Cardiac fibroblast (primary cell): ENCODE measurements at regions not wholly inside any gene's neighbourhood (a gene's known extent, or its start where the extent isn't known, plus 50 kb on each side); places are given as distances from the start of the nearest gene placed in this dataset.

ENCODE experiments used
- DNase-seq, 2 donors: peaks; one replicate each; pipeline versions ENCODE4 v3.0.0 to v3.0.0-alpha.2; 2010; ENCODE audit warnings: low read depth in 2 of 2
- H3K4me3 ChIP-seq, 2 donors: replicated peaks in 1 of 2; 1 replicate in 1 of 2; 2 replicates in 1 of 2; pipeline ENCODE4 v1.5.1; 2011; ENCODE audit warnings: low read depth in 2 of 2, low read length in 2 of 2, mild to moderate bottlenecking in 2 of 2, moderate library complexity in 1 of 2
- TF ChIP-seq, protein P1 (sequence below): IDR thresholded peaks from one replicate; pipeline ENCODE4 v1.5.1; 2011; ENCODE audit warnings: low read depth, mild to moderate bottlenecking, low read length, inconsistent platforms

DNA sequence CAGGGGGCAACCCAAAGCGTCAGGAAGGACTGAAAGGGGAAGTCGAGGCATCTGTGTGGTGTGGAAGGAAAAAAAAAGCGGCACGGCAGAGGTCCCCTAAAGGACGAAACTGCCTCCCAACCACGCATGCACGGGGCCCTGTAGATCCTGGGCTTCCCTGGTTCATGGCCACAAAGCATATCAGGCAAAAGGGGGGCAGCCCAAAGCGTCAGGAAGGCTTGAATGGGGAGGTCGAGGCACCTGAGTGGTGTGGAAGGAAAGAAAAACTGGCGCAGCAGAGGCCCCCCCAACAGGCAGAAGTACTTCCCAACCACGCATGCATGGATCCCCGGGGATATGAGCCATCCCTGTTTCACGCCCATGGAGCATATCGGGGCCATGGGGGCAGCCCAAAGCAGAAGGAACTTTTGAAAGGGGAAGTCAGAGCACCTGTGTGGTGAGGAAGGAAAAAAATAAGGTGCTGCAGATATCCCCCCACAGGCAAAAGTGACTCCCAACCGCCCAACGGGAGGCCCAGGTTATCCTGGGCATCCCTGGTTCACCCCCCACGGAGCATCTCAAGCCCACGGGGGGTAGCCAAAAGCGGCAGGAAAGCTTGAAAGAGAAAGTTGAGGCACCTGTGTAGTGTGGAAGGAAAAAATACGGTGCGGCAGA, 581.2 kb downstream of the ALG10 start:
- DNase-seq = no peak
- TF ChIP-seq, protein P1, sequence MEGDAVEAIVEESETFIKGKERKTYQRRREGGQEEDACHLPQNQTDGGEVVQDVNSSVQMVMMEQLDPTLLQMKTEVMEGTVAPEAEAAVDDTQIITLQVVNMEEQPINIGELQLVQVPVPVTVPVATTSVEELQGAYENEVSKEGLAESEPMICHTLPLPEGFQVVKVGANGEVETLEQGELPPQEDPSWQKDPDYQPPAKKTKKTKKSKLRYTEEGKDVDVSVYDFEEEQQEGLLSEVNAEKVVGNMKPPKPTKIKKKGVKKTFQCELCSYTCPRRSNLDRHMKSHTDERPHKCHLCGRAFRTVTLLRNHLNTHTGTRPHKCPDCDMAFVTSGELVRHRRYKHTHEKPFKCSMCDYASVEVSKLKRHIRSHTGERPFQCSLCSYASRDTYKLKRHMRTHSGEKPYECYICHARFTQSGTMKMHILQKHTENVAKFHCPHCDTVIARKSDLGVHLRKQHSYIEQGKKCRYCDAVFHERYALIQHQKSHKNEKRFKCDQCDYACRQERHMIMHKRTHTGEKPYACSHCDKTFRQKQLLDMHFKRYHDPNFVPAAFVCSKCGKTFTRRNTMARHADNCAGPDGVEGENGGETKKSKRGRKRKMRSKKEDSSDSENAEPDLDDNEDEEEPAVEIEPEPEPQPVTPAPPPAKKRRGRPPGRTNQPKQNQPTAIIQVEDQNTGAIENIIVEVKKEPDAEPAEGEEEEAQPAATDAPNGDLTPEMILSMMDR = no peak
- H3K4me3 ChIP-seq = no peak overlapping the region

DNA sequence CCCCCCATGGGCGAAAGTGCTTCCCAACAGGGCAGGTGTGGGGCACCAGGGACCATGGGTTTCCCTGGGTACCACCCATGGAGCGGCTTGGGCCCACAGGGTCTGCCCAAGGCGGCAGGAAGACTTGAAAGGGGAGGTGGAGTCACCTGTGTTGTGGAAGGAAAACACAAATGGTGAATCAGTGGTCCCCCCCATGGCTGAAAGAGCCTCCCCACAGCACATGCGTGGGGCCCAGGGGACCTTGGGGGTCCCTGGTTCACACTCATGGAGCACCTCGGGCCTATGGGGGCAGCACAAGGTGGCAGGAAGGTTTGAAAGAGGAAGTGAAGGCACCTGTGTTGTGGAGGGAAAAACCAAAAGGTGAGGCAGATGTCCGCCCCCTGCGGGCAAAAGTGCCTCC, 581.9 kb downstream of the ALG10 start:
- TF ChIP-seq, protein P1 = no peak
- no peak for DNase-seq
- no peak overlapping the region for H3K4me3 ChIP-seq

DNA sequence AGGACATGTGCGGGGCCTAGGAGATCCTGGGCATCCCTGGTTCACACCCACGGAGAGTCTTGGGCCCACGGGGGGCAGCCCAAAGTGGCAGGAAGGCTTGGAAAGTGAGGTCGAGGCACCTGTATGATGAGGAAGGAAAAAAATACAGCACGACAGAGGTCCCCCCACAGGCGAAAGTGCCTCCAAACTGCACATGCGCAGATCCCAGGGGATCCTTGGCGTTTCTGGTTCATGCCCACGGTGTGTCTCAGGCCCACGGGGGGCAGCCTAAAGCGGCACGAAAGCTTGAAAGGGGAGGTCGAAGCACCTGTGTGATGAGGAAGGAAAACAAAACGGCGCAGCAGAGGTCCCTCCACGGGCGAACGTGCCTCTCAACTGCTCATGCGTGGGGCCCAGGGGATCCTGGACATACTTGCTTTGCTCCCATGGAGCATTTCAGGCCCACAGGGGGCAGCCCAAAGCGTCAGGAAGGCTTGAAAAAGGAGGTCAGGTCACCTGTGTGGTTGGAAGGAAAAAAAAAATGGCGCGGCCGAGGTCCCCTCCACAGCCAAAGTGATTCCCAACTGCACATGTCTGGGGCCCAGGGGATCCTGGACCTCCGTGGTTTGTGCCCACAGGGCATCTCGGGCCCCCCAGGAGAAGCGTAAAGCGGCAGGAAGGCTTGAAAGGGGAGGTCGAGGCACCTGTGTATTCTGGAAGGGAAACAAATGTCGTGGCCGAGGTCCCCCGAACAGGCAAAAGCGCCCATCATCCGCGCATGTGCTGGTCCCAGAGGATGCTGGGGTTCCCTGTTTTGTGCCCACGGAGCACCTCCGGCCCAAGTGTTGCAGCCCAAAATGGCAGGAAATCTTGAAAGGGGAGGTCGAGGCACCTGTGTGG, 582.6 kb downstream of the ALG10 start:
- H3K4me3 ChIP-seq = no peak overlapping the region
- DNase-seq = no peak
- TF ChIP-seq, protein P1 = no peak

DNA sequence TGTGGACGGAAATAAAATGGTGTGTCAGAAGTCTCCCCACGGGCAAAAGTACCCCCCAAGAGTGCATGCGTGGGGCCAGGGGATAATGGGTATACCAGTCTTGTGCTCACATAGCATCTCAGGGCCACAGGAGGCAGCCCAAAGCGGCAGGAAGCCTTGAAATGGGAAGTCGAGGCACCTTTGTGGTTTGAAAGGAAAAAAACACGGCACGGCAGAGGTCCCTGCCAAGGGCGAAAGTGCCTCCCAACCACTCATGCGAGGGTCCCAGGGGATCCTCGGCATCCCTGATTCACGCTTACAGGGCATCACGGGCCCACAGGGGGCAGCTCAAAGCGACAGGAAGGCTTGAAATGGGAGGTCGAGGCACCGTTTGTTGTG, 583.2 kb downstream of the ALG10 start:
- no peak overlapping the region for H3K4me3 ChIP-seq
- DNase-seq = no peak
- TF ChIP-seq, protein P1 = no peak

DNA sequence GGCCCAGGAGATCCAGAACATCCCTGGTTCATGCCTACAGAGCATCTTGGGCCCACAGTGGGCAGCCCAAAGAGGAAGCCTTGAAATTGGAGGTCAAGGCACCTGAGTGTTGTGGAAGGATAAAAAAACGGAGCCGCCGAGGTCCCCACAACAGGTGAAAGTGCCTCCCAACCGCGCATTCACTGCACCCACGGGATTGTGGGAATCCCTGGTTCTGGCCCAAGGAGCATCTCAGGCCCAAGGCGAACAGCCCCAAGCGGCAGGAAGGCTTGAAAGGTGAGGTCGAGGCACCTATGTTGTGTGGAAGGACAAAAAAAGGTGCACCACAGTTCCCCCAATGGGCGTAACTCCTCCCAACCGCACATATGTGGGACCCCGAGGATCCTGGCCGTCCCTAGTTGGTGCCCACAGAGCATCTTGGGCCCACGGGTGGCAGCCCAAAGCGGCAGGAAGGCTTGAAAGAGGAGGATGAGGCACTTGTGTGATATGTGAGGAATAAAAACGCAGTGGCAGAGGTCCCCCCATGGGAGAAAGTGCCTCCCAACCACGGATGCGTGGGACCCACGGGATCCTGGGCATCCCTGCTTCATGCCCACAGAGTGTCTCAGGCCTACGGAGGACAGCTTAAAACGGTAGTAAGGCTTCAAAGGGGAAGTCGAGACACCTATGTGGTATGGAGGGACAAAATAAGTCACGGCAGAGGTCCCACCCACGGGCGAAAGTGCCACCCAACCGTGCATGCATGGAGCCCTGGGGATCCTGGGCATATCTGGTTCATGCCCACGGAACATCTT, 583.9 kb downstream of the ALG10 start:
- H3K4me3 ChIP-seq = no peak overlapping the region
- TF ChIP-seq, protein P1 = no peak
- no peak for DNase-seq

DNA sequence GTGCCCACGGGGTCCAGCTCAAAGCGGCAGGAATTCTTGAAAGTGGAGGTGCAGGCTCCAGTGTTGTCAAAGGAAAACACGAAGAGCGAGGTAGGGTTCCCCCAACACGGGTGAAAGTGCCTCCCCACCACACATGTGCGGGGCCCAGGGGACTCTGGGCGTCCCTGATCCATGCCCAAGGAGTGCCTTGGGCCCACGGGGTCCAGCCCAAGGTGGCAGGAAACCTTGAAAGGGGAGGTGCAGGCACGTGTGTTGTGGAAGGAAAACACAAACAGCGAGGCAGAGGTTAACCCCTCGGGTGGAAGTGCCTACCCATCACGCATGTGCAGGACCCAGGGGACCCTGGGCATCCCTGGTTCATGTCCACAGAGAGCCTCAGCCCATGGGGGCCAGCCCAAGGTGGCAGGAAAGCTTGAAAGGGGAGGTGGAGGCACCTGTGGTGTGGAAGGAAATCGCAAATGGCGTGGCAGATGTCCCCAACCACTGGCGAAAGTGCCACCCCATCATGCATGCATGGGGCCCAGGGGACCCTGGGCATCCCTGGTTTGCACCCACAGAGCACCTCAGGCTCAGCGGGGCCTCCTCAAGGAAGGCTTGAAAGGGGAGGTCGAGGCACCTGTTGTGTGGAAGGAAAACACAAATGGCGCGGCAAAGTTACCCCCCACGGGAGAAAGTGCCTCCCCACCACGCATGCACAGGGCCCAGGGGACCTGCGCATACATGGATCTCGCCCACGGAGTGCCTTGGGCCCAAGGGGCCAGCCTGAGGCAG, 584.6 kb downstream of the ALG10 start:
- no peak overlapping the region for H3K4me3 ChIP-seq
- no peak for DNase-seq
- TF ChIP-seq, protein P1 = no peak
